DOHH2 (cell line): ENCODE measurements at regions not wholly inside any gene's neighbourhood (a gene's known extent, or its start where the extent isn't known, plus 50 kb on each side); places are given as distances from the start of the nearest gene placed in this dataset.

ENCODE experiments used
- H3F3A ChIP-seq: fragments of 200-600 bp; sonication (generic), shearing (Covaris generic); 2 replicates; pipeline ENCODE4 v1.6.0; 2016; ENCODE audit warnings: antibody characterized with exemption, mild to moderate bottlenecking; ENCODE audit not compliant: control insufficient read depth, insufficient read depth
- H3K27ac ChIP-seq: fragments of 200-600 bp; sonication (generic); 2 replicates; pipeline ENCODE4 v1.5.1; 2014; ENCODE audit warnings: low read depth, mild to moderate bottlenecking, low read length, moderate library complexity
- H3K27me3 ChIP-seq: fragments of 200-600 bp; sonication (generic); 2 replicates; pipeline ENCODE4 v1.6.1; 2014; ENCODE audit warnings: mild to moderate bottlenecking, low read length, mixed read lengths; ENCODE audit not compliant: control insufficient read depth
- H3K36me3 ChIP-seq: fragments of 200-600 bp; sonication (generic); 2 replicates; pipeline ENCODE4 v1.6.1; 2014; ENCODE audit warnings: mild to moderate bottlenecking, low read length, moderate library complexity, mixed read lengths; ENCODE audit not compliant: control insufficient read depth
- H3K4me1 ChIP-seq: fragments of 200-600 bp; sonication (generic); 2 replicates; pipeline ENCODE4 v1.6.1; 2014; ENCODE audit warnings: mild to moderate bottlenecking, low read length, mixed read lengths; ENCODE audit not compliant: control insufficient read depth
- H3K4me2 ChIP-seq: fragments of 200-600 bp; sonication (generic); 2 replicates; pipeline ENCODE4 v1.6.0; 2014; ENCODE audit warnings: mild to moderate bottlenecking, low read length, moderate library complexity
- H3K4me3 ChIP-seq: fragments of 200-600 bp; sonication (generic); 2 replicates; pipeline ENCODE4 v1.5.1; 2014; ENCODE audit warnings: mild to moderate bottlenecking, low read length, mixed read lengths
- H3K79me2 ChIP-seq: fragments of 200-600 bp; sonication (generic); 2 replicates; pipeline ENCODE4 v1.6.1; 2014; ENCODE audit warnings: mild to moderate bottlenecking, low read length, mixed read lengths; ENCODE audit not compliant: control insufficient read depth
- H3K9me2 ChIP-seq: fragments of 200-600 bp; sonication (generic); replicated peaks from 2 replicates; pipeline ENCODE4 v1.6.1; 2014; ENCODE audit warnings: mild to moderate bottlenecking, low read length, mixed read lengths; ENCODE audit not compliant: control insufficient read depth
- H3K9me3 ChIP-seq: fragments of 200-600 bp; sonication (generic); 2 replicates; pipeline ENCODE4 v1.6.1; 2014; ENCODE audit warnings: antibody characterized with exemption, low read length, mixed read lengths; ENCODE audit not compliant: control insufficient read depth, insufficient read depth
- H4K20me1 ChIP-seq: fragments of 200-600 bp; sonication (generic); 2 replicates; pipeline ENCODE4 v1.6.0; 2014; ENCODE audit warnings: low read depth, mild to moderate bottlenecking, antibody characterized with exemption, low read length, moderate library complexity; ENCODE audit not compliant: control insufficient read depth, insufficient read depth
- EZH2phosphoT487 ChIP-seq: fragments of 200-600 bp; sonication (generic); IDR thresholded peaks from 2 replicates; pipeline ENCODE4 v1.6.1; 2017; ENCODE audit warnings: borderline replicate concordance, mild to moderate bottlenecking, antibody characterized with exemption, low read length, moderate library complexity, mixed read lengths
- TF ChIP-seq, protein P1 (sequence below): fragments of 200-600 bp; sonication (generic); IDR thresholded peaks from one replicate; pipeline ENCODE4 v1.5.1; 2014; ENCODE audit warnings: antibody characterized with exemption, mild to moderate bottlenecking, low read depth, low read length; ENCODE audit not compliant: poor library complexity, severe bottlenecking

- no peak overlapping the region for H3K4me2 ChIP-seq
- TF ChIP-seq EZH2phosphoT487 = no peak
- TF ChIP-seq, protein P1, sequence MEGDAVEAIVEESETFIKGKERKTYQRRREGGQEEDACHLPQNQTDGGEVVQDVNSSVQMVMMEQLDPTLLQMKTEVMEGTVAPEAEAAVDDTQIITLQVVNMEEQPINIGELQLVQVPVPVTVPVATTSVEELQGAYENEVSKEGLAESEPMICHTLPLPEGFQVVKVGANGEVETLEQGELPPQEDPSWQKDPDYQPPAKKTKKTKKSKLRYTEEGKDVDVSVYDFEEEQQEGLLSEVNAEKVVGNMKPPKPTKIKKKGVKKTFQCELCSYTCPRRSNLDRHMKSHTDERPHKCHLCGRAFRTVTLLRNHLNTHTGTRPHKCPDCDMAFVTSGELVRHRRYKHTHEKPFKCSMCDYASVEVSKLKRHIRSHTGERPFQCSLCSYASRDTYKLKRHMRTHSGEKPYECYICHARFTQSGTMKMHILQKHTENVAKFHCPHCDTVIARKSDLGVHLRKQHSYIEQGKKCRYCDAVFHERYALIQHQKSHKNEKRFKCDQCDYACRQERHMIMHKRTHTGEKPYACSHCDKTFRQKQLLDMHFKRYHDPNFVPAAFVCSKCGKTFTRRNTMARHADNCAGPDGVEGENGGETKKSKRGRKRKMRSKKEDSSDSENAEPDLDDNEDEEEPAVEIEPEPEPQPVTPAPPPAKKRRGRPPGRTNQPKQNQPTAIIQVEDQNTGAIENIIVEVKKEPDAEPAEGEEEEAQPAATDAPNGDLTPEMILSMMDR = no peak
- no peaks in the 10 kb centered on the region for H4K20me1 ChIP-seq
- H3K9me2 ChIP-seq = no peaks in the 10 kb centered on the region
- peaks cover 2% of the 10 kb centered on the region; the same call in 1 of the 2 replicates for H3K27me3 ChIP-seq
- no peaks in the 10 kb centered on the region for H3F3A ChIP-seq
- H3K27ac ChIP-seq = no peak overlapping the region
- H3K4me1 ChIP-seq = no peaks in the 10 kb centered on the region
- no peaks in the 10 kb centered on the region for H3K36me3 ChIP-seq
- no peaks in the 10 kb centered on the region for H3K79me2 ChIP-seq
- H3K4me3 ChIP-seq = no peak overlapping the region
- no peaks in the 10 kb centered on the region for H3K9me3 ChIP-seq
Observed at GRCh38 chr12:45633733-45634132, 95.8 kb upstream of the ARID2 start.

- H3K4me1 ChIP-seq = no peaks in the 10 kb centered on the region
- H3F3A ChIP-seq = no peaks in the 10 kb centered on the region
- no peak overlapping the region for H3K4me3 ChIP-seq
- H4K20me1 ChIP-seq = no peaks in the 10 kb centered on the region
- no peak overlapping the region for H3K4me2 ChIP-seq
- H3K9me3 ChIP-seq = no peaks in the 10 kb centered on the region
- no peaks in the 10 kb centered on the region for H3K36me3 ChIP-seq
- H3K9me2 ChIP-seq = no peaks in the 10 kb centered on the region
- H3K27ac ChIP-seq = no peak overlapping the region
- H3K79me2 ChIP-seq = no peaks in the 10 kb centered on the region
- peaks cover 2% of the 10 kb centered on the region; the same call in 1 of the 2 replicates for H3K27me3 ChIP-seq
- TF ChIP-seq, protein P1 = no peak
- TF ChIP-seq EZH2phosphoT487 = no peak
Observed at GRCh38 chr12:45634273-45634917, 95.1 kb upstream of the ARID2 start.

GRCh38 chr12:45637242-45637641 is 92.3 kb upstream of the ARID2 start:
- Histone ChIP-seq H3K36me3 (no peaks in the 10 kb centered on the region), H4K20me1 (no peaks in the 10 kb centered on the region), H3K27me3 (peaks cover 2% of the 10 kb centered on the region; the same call in 1 of the 2 replicates)

More at GRCh38 chr12:45637242-45637641, 92.3 kb upstream of the ARID2 start:
- Histone ChIP-seq H3K4me1 (no peaks in the 10 kb centered on the region), H3F3A (no peaks in the 10 kb centered on the region), H3K9me2 (no peaks in the 10 kb centered on the region), H3K9me3 (no peaks in the 10 kb centered on the region), H3K4me3 (no peak overlapping the region), H3K79me2 (no peaks in the 10 kb centered on the region), H3K27ac (no peak overlapping the region), H3K4me2 (no peak overlapping the region)
- TF ChIP-seq EZH2phosphoT487 = no peak
- TF ChIP-seq, protein P1 = no peak
